ENCODE measurements at regions not wholly inside any gene's neighbourhood (a gene's known extent, or its start where the extent isn't known, plus 50 kb on each side); places are given as distances from the start of the nearest gene placed in this dataset.

DNA sequence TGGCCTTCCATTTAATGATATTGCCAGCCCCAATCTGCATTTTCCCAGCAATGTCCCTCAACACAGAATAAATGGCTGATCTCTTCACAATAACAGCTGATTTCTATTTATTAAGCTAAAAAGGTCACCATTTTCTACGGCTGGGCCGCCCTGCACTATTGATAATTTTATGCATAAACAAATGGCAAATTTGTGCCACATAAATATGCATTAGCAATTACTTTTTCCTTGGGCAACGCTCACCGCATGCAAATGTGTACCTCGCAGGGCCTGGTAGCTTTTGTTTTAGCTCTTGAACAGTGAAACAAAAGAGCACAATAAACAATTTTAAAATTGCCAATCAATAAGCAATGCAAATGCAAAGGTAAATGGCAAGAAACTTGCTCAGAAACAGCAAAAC is 331.9 kb upstream of the SOX5 start:
- DNase-seq (ENCODE audit: low read depth, low spot score) (no peak), FAIRE-seq (no peak)
- dilution Hi-C loops (cut with MboI; ENCODE audit: extremely low pct_ligation_motif_present, low sequenced_read_pairs) (no loop called here), intact Hi-C loops (cut with micrococcal nuclease) (no loop called here)
- no peaks in the 10 kb centered on the region for H3K9me3 ChIP-seq (replicated peaks; ENCODE audit: control insufficient read depth, insufficient read depth, low read length)
- ChIA-PET POLR2A (no interaction called here), CTCF (interaction anchor here (1.0 kb wide), 1 partner anchor 497 kb away, joined by 3 read pairs; no protein-coding TSS in a partner anchor)
- no peaks in the 10 kb centered on the region for H4K20me1 ChIP-seq (replicated peaks; ENCODE audit: control insufficient read depth, extremely low read depth, insufficient read depth, low read length)
- H3K27ac ChIP-seq (ENCODE audit: insufficient read depth, low read depth, low read length) = no peak overlapping the region
- H2AFZ ChIP-seq (ENCODE audit: low read depth, low read length) = no peak overlapping the region
- no peaks in the 10 kb centered on the region for H3K9me1 ChIP-seq (replicated peaks; ENCODE audit: control insufficient read depth, extremely low read depth, insufficient read depth, low read length)
- H3K4me2 ChIP-seq (ENCODE audit: insufficient read depth, low read length) = no peak overlapping the region
- BruUV-seq (replicated peaks) = no TSS peak
- H3K36me3 ChIP-seq (ENCODE audit: control insufficient read depth in 2 of 2, extremely low read depth in 1 of 2, insufficient read depth in 2 of 2, low read length in 2 of 2) = no peaks in the 10 kb centered on the region
- H3K27me3 ChIP-seq (ENCODE audit: control insufficient read depth in 2 of 2, insufficient read depth in 2 of 2, low read length in 2 of 2) = no peaks in the 10 kb centered on the region
- H3K4me1 ChIP-seq (ENCODE audit: control insufficient read depth, extremely low read depth, insufficient read depth, low read length) = no peaks in the 10 kb centered on the region
- TF ChIP-seq, protein P1, sequence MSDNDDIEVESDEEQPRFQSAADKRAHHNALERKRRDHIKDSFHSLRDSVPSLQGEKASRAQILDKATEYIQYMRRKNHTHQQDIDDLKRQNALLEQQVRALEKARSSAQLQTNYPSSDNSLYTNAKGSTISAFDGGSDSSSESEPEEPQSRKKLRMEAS (IDR thresholded peaks at IDR 0.05; ENCODE audit: insufficient read depth, insufficient read length) = no peak
- TF ChIP-seq POLR2A (IDR thresholded peaks at IDR 0.05; ENCODE audit: low read depth, low read length) (no peak), EZH2 (IDR thresholded peaks at IDR 0.05; ENCODE audit: borderline replicate concordance, low read depth, low read length, severe bottlenecking) (no peak), MYC (IDR thresholded peaks at IDR 0.05; ENCODE audit: low read depth, low read length) (no peak), FOS (IDR thresholded peaks at IDR 0.05; ENCODE audit: borderline replicate concordance, insufficient read depth, low read length) (no peak), POLR2AphosphoS5 (IDR thresholded peaks at IDR 0.05; ENCODE audit: insufficient read depth, low read depth, low read length) (no peak)
- TF ChIP-seq, protein P2, sequence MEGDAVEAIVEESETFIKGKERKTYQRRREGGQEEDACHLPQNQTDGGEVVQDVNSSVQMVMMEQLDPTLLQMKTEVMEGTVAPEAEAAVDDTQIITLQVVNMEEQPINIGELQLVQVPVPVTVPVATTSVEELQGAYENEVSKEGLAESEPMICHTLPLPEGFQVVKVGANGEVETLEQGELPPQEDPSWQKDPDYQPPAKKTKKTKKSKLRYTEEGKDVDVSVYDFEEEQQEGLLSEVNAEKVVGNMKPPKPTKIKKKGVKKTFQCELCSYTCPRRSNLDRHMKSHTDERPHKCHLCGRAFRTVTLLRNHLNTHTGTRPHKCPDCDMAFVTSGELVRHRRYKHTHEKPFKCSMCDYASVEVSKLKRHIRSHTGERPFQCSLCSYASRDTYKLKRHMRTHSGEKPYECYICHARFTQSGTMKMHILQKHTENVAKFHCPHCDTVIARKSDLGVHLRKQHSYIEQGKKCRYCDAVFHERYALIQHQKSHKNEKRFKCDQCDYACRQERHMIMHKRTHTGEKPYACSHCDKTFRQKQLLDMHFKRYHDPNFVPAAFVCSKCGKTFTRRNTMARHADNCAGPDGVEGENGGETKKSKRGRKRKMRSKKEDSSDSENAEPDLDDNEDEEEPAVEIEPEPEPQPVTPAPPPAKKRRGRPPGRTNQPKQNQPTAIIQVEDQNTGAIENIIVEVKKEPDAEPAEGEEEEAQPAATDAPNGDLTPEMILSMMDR (IDR thresholded peaks at IDR 0.05; ENCODE audit: extremely low read depth in 1 of 2, insufficient read depth in 1 of 2, low read depth in 1 of 2, low read length in 2 of 2) = no peak
- no peaks in the 10 kb centered on the region for H3K79me2 ChIP-seq (ENCODE audit: control insufficient read depth, insufficient read depth, low read length)
- no peak overlapping the region for H3K4me3 ChIP-seq (replicated peaks in 1 of 3; ENCODE audit: insufficient read depth in 1 of 3, low read depth in 1 of 3, low read length in 3 of 3)
- no peak overlapping the region for H3K9ac ChIP-seq (replicated peaks; ENCODE audit: extremely low read depth, insufficient read depth, low read length)
